ENCODE measurements at regions not wholly inside any gene's neighbourhood (a gene's known extent, or its start where the extent isn't known, plus 50 kb on each side); places are given as distances from the start of the nearest gene placed in this dataset.

DNA sequence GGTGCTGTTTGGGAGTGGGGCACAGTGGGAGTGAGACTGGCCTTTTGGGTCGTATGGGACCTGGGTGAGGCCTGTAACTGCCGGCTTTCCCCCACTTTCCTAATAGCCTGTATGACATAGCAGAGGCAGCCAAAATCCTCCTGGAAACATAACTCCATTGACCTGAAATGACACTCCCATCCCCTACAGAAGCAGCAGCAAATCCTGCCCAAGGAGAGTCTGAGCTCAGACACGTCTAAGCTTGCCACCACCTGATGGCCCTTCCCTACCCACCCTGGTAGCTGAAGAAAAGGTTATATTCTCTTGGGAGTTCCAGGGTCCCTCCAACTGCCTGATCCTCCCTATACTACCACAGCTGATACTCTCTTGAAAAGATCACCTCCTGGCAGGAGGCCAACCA lies 179.8 kb upstream of the ARRDC3 start:
- Histone ChIP-seq H3K27ac (no peak overlapping the region), H3K9me3 (peaks cover 0 to 78% (median 3%) of the 10 kb centered on the region in 11 donors), H3K36me3 (no peaks in the 10 kb centered on the region), H3K4me3 (no peak overlapping the region), H3K4me1 (no peaks in the 10 kb centered on the region), H3K27me3 (no peaks in the 10 kb centered on the region)
- intact Hi-C loops (cut with DNase I), result no loop called here
- DNase-seq (no peak), ATAC-seq (no peak)
- 77 to 83% methylated on average over 3 of the region's 3 CpGs for WGBS, 2 donors
- TF ChIP-seq, protein P1, sequence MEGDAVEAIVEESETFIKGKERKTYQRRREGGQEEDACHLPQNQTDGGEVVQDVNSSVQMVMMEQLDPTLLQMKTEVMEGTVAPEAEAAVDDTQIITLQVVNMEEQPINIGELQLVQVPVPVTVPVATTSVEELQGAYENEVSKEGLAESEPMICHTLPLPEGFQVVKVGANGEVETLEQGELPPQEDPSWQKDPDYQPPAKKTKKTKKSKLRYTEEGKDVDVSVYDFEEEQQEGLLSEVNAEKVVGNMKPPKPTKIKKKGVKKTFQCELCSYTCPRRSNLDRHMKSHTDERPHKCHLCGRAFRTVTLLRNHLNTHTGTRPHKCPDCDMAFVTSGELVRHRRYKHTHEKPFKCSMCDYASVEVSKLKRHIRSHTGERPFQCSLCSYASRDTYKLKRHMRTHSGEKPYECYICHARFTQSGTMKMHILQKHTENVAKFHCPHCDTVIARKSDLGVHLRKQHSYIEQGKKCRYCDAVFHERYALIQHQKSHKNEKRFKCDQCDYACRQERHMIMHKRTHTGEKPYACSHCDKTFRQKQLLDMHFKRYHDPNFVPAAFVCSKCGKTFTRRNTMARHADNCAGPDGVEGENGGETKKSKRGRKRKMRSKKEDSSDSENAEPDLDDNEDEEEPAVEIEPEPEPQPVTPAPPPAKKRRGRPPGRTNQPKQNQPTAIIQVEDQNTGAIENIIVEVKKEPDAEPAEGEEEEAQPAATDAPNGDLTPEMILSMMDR (IDR thresholded peaks at IDR 0.05), result no peak

DNA sequence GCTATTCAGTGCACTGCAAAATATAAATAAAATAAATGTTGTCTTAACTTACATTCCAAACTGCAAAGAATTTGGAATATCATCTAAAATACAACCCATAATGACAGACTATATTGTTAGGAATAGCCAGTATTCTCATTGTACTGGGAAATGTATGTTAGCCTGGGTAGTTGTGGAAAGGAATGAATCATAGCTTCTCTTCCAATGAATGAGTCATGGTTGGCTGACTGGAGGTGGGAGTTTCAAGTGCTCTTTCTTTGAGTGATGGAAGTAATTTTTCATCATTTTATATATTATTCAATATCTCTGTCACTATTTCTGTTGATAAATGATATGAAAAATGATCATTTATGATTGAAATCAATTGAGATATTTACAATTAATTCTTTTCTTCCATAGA lies 158.6 kb upstream of the ARRDC3 start:
- Histone ChIP-seq H3K9me3 (peaks cover 0 to 17% (median under 1%) of the 10 kb centered on the region in 11 donors), H3K4me1 (no peaks in the 10 kb centered on the region), H3K27me3 (no peaks in the 10 kb centered on the region), H3K36me3 (no peaks in the 10 kb centered on the region), H3K4me3 (no peak overlapping the region), H3K27ac (no peak overlapping the region)
- DNase-seq (no peak), ATAC-seq (no peak)
- TF ChIP-seq, protein P1 (IDR thresholded peaks at IDR 0.05), result no peak
- intact Hi-C loops (cut with DNase I), result no loop called here

DNA sequence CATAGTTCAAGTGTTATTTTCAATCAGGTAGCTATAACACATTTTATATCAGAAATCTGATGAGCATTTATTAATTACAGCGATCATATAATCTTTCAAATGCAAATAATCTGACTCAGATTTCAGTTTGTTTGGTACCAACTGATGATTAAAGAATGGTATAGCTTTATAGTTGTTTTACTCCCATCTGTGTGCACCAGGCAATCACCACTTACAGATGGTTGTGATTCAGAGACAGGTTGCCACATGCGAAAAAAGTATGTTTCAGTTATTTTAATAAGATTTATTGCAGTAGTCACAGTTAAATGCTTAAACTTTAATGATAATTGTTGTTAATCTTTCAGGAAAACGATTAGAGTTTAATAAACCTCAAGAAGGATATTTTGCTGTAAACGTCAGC lies 155.1 kb upstream of the ARRDC3 start:
- Histone ChIP-seq H3K4me3 (no peak overlapping the region), H3K9me3 (no peaks in the 10 kb centered on the region), H3K36me3 (no peaks in the 10 kb centered on the region), H3K27ac (no peak overlapping the region), H3K27me3 (no peaks in the 10 kb centered on the region), H3K4me1 (no peaks in the 10 kb centered on the region)
- WGBS, 2 donors, result 79 to 86% methylated on average over 4 of the region's 4 CpGs
- ATAC-seq (no peak), DNase-seq (no peak)
- TF ChIP-seq, protein P1 (IDR thresholded peaks at IDR 0.05), result no peak
- intact Hi-C loops (cut with DNase I), result no loop called here

DNA sequence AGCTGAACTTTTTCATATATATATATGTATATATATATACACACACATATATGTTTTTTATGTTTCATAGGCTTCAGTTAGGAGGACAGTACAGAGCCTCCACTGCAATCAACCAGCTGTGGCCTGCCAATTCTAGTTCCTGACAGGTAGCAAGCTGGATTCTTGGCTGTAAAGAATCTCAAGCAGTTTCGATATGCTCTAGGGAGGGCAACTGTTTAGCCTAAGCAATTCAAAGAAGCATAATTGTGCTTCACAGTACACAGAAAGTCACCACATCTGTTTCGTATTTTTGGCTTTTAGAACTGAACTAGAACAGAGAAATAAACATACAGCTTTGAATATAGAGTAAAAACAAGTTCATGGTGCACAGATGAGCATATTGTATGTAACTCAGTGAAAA lies 152.4 kb upstream of the ARRDC3 start:
- ATAC-seq, result no peak
- 51 to 54% methylated on average over 2 of the region's 2 CpGs for WGBS, 2 donors

More for the DNA sequence above, 152.4 kb upstream of the ARRDC3 start:
- no peak for DNase-seq
- no peak overlapping the region for H3K27ac ChIP-seq
- no peaks in the 10 kb centered on the region for H3K4me1 ChIP-seq
- no peaks in the 10 kb centered on the region for H3K27me3 ChIP-seq
- H3K9me3 ChIP-seq, result no peaks in the 10 kb centered on the region
- H3K36me3 ChIP-seq, result no peaks in the 10 kb centered on the region
- TF ChIP-seq, protein P1 (IDR thresholded peaks at IDR 0.05), result no peak
- intact Hi-C loops (cut with DNase I), result no loop called here
- no peak overlapping the region for H3K4me3 ChIP-seq

All from heart right ventricle (tissue), 16 donors.